Ammon's horn (tissue), 1 donor: ENCODE measurements at regions not wholly inside any gene's neighbourhood (a gene's known extent, or its start where the extent isn't known, plus 50 kb on each side); places are given as distances from the start of the nearest gene placed in this dataset.
"Not testable (repeated sequence)": the region's sequence is repeated elsewhere in the genome, so short reads cannot be mapped to it uniquely, and the experiment has no call there.

Experiments used
- DNase-seq: peaks from one replicate; pipeline ENCODE4 v3.0.0-alpha.2; 2016; ENCODE audit warnings: low spot score

GRCh38 chr10:30531751-30532530 is 97.6 kb downstream of the LYZL2 start:
- no peak for DNase-seq

DNA sequence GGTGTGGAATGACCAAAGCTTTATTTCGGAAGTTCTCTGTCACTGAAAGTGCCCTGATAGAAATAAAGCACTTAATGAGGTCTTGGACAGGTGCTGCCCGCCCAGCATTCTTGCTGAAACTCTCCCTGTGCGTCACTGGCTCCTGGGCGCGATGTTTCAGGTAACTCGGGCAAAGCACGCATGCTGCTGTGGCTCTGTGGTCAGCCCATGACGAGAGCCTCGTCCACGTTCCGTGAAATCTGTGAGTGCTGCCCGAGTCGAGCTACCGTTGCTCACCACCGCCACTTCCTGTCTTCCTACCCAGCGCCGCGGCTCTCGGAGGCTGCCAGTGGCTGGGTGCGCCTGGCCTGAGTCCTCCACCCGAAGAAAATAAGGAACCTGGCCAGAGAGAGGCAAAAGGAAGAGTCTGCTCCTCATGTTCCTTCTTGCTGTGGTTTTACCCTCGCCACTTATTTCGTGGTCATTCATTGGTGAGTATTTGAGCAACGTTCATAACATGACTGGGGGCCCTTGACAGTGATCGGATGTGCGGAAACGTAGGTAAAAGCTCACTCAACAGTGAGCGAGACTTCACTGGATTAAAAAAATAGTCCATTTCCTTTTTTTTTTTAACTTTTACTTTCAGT is 95.5 kb downstream of the MAP3K8 start:
- DNase-seq, result peak; percentile 79

- DNase-seq, result no peak
Measured at GRCh38 chr10:30528429-30528786, 94.4 kb downstream of the MAP3K8 start.

- DNase-seq, result no peak
Measured at GRCh38 chr10:30527623-30528428, 93.8 kb downstream of the MAP3K8 start.

GRCh38 chr10:30522661-30523078 is 88.7 kb downstream of the MAP3K8 start:
- not testable (repeated sequence) for DNase-seq

DNA sequence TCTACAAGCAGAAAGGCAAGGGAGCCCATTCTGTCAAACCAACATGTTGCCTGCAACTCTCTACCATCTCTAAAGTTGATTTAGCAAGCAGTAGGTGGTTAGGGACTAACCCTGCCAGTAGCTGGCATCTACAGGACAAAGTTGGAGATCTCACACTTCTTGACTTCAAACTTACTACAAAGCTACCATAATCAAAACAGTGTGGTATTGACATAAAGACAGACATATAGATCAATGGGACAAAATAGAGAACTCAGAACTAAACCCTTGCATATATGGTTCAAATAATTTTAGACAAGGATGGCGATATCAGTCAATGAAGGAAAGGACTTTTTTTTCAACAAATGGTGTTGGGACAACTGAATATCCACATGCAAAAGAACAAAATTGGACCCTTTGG is 84.9 kb downstream of the MAP3K8 start:
- no peak for DNase-seq
